ENCODE measurements at regions not wholly inside any gene's neighbourhood (a gene's known extent, or its start where the extent isn't known, plus 50 kb on each side); places are given as distances from the start of the nearest gene placed in this dataset.

DNA sequence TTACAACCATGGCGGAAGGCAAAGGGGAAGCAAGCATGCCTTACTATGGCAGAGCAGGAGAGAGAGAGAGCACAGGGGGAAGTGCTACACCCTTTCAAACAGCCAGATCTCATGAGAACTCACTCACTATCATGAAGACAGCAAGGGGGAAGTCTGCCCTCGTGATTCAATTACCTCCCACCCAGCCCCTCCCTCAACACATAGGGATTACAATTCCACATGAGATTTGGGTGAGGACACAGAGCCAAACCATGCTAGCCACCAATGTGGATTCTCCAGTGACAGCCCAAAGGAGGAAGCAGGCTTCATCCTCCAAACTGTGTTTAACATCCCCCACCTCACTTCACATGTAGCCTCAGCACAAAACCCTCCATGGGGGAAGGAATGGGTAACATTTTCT lies 563.7 kb downstream of the CDK5RAP2 start:
- DNase-seq (ENCODE audit: low read depth in 2 of 3, low spot score in 2 of 3), result no peak

DNA sequence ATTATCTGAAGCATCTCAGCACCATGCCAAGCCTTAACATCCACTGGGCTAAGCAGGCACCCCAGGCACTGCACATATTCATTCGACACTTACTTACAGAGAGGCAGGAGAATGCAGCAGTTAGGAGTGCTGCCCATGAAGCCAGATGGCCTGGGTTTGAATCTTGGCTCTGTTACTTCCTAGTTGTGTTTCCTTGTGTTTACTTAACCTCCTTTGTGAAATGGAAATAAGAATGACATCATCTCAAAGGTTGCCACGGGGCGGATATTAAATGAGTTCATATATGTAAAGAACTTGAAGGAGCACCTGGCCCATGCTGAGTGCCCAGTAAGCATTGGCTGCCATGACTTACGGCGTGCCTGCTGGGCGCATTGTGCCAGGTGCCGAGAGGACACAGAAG lies 565.2 kb downstream of the CDK5RAP2 start:
- DNase-seq (ENCODE audit: low read depth in 2 of 3, low spot score in 2 of 3), result no peak

DNA sequence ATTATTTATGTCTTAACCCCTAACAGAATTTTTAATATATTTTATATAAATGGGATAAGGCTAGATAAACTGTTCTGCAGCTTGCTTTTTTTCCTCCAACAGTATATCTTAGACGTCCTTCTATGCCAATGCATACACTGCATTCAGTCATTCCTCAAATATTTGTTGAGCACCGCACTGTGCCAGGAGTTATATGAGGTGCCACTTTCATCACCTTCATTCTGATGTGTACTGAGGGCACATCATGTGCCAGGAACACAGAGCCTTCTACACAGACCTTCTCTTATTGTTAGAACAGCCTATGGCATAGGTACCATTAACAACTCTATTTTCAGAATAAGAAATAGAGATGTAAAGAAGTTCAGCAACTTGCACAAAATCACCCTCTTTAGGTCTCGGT lies 570.1 kb downstream of the CDK5RAP2 start:
- no peak for DNase-seq (ENCODE audit: low read depth in 2 of 3, low spot score in 2 of 3)

DNA sequence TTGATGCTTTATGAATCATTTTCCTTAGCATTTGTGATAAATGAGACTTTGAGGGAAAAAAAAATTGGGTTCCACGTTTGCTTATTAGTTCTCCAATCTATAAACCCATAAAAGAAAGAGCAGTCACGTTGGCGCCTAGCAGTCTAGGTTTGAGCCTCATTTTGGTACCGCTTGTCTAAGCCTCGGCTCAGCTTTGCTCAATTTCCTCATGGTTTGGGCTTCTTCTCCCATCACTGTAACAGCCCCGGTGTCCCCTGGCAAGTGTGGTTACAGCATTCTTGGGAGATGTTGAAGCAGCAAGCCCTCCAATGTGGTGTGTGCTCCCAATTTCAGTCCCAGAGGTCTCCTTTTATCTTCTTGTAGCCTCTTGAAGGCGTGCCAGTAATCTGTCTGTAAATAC lies 578.4 kb downstream of the CDK5RAP2 start:
- no peak for DNase-seq (ENCODE audit: low read depth in 2 of 3, low spot score in 2 of 3)

DNA sequence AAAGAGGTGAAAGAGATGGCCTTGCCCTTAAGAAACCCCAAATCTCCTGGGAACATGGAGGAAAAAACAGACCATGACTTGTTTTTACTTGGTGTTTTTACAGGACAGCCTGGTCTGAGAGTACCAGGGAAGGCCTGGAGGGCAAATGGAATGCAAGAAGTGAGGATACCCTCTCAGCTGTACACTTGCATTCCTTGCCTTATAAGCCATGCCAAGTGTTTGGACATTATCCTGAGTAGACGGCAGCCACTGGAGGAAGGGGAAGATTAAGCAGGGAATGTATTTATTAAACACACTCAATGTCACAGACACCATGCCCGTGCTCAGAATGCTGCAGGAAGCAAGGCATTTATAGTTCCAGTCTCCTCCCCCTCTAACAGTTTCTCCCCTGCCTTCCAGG lies 581.4 kb downstream of the CDK5RAP2 start:
- no peak for DNase-seq (ENCODE audit: low read depth in 2 of 3, low spot score in 2 of 3)

DNA sequence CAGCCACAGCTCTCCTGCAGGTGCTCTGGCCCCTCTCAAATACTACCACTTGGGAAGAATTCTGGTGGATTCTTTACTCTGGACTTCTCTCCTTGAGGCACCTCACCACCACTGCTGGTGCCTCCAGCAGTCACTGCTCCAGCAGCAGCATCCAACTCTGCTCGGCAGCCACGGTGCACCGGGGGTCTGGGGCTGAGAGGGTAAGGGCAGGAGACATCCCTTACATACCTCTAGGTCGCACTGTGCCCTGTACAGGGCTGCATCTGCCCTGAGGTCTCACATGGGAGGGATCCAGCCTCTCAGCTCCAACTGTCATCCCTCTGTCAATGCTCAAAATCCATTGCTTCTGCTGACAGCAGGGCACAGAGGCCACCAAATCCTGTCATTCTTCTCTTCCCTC lies 588.2 kb downstream of the CDK5RAP2 start:
- no peak for DNase-seq (ENCODE audit: low read depth in 2 of 3, low spot score in 2 of 3)

DNA sequence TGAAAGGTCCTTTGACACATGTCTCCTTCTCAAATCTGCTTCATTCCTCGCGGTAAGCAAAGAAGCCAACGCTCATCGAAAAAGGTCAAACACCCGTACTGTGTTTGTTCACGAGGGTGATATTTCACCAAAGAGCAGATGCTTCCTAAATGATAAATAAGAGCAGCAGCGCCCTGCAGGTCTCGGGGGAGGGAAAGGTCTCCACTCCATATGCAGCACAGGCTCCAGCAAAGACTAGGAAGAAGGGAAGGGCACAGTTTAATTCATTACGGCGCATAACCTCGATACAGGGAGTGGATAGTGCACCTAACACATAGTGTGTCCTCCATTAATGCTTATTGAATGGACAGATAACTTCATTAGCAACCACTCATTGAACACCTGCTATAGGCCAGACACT lies 593.3 kb downstream of the CDK5RAP2 start:
- DNase-seq (ENCODE audit: low read depth in 2 of 3, low spot score in 2 of 3), result no peak

DNA sequence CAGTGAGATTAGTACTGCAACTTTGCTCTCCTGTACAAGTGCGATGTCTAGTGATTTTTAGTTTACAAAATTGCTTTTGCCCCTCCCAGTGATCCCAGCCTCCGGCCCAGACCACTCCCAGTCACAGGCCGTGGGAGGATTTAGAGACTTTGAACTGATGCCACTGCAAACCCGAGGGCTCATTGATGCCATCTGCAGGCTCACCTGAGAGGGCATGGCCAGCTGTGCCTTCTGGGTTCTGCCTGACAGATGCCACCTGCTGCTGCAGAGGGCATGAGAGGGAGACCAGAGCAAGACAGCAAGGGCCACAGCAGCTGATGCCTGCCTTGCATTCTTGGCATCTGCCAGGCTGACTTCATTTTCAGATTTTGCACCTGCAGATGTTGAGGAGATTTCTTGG lies 593.8 kb downstream of the CDK5RAP2 start:
- no peak for DNase-seq (ENCODE audit: low read depth in 2 of 3, low spot score in 2 of 3)

DNA sequence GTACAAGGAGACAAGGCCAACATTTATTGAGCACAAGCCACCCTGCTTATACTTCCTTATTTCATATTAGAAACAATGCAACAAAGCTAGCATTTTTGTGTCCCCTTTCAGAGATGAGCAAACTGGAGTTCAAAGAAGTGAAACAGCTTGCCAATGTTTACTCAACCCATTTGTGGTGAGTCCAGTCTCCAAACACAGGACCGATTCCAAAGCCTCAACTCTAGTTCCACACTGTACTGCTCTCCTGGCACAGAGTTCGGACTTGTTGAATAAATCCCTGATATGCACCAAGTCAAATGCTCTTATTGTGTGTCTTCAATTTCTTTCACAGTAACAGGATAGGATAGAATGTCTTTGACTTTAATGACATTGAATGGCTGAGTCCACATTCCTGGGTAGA lies 604.8 kb upstream of the BRINP1 start:
- DNase-seq (ENCODE audit: low read depth in 2 of 3, low spot score in 2 of 3), result no peak

DNA sequence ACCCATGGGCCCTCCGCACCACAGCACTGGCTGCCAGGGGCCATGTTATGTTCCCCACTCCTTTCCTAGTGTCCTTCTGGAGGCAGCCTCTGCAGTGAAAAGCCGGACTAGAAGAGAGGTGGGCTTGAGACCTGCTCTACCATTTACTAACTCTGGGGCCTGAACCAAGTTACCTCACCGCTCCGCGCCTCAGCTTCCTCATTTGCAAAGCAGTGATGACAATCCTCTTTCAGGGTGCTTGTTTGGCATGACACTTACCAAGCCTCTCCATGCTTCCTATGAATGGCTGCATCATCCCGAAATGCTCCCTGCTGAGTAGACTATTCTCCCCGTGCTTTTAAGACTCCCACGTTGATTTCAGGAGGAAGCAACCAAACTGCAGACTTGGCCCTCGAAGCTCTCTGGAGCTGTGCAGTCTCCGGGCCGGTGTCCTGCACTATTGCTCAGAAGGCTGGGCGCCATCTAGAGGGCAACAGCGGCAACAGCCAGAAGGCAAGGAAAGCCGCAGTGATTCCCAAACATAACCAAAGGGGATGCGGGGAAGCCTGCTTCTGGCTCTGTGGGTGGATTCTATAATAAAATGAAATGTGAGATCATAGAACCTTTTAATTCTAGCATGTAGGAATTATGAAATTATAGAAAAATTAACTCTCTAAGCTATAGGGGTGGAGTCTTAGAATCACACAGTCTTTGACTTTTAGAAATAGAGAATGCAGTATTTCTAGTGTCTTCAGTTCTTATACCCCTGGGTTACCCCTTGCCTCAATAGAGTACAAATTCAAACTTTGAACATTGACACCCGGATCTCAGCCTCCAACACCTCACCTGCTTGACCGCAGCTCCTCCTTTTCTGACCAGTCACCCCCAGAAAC lies 599.8 kb upstream of the BRINP1 start:
- peak; percentile 0 to 11 (median 8) for DNase-seq (ENCODE audit: low read depth in 2 of 3, low spot score in 2 of 3)

DNA sequence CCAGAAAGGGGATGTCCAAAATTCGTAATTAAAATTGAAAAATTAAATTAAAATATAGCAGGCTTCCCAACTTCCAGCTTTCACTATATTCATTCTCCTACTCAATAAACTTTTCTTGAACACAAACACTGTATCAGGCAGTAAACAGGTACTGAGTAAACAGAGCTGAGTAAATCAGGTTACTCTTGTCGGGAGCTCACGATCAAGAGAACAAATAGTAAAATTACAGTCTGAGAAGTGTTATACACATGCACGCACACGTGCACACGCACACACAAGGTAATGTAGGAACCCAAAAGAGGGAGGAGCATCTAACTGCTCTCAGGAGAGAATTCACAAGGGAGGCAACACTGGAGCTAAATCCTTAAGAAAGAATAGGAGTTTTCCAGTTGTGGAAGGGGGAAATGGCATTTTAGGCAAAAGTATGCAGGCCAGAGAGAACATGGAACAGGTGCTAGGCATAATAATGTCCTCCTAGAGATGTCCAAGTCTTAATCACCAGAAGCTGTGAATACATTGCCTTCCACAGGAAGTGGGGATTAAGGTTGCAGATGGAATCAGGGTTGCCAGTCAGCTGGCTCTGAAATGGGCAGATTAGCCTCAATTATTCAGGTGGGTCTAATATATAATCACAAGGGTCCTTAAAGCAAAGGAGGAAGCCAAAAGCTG lies 598.8 kb upstream of the BRINP1 start:
- DNase-seq (ENCODE audit: low read depth in 2 of 3, low spot score in 2 of 3), result no peak

DNA sequence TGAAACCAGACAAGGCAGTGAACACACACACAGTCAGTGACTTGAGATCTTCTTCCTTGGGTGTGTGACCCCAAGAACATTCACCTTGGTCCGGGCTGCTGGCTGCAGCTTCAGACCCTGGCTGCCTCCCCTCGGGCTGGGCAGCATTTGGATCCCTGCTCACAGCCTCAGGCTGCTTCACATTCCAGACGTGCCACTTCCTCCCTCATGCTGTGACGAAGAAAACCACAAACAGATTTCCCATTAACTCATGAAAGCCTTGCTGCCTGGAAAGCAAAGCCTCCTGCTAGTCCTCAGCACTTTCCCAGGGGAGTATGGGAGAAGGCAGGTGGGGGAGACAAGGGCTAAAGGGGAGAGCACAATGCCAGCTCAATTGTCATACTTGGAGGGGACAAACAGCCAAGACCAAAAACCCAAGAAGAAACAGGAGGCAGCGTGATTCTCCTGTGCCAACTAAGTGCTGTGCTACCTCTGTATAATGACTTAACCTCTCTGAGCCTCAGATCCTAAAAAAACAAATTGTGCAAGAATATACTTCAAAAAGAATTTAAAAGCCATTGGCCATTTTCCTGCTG lies 594.6 kb upstream of the BRINP1 start:
- no peak for DNase-seq (ENCODE audit: low read depth in 2 of 3, low spot score in 2 of 3)

DNA sequence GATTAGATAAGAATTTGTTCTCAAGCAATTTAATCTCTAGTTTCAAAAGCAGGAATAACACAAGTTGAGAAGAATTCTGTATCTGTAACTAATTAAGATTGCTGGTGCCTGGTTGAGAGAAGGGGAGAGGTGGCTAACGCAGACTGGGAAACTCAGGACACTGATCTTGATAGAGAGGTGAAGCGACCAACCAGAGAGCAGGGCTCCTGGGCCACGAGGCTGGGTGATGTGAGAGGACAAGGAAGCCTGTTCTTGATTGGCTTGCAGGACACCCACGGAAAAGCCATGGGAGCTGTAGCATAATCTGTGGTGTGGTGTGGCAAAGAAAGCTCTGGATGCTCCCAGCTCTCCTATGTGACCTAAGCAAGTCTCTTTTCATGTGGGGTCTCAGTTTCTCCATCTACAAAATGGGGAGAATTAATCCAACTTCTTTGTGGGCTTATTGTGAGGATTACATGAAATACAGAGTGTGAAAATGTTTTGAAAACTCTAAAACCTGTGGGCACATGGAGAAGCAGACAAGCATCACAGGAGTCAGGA lies 594.1 kb upstream of the BRINP1 start:
- DNase-seq (ENCODE audit: low read depth in 2 of 3, low spot score in 2 of 3), result no peak

DNA sequence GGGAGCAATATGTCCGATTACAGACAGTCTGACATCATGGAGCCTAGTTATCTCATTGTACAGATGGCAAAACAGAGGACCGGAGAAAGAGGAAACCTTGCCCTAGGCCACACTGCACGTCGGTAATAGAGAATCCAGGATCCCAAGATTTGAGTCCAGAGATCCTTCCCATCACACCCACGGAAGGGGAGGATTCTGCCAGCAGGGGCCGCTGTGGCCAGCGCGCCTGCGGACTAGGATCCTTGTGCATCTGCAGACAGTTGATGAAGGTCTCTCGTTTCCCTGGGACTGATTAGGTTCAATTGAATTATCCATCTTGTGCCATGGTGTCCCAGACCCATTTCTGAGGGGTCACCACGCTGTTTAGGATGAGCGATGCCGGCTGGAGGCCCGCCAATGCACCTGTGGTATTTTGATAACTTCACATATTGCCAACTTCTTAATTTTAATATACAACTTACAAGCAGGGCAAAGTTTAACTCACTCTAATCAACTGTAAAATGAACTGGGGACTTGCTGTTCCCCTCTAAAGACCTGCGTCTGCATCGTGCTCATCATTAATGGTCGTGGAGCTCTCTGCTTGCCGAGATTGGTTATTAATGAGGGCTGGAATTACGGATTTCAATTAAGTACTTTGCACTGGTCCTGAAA lies 592.7 kb upstream of the BRINP1 start:
- DNase-seq (ENCODE audit: low read depth in 2 of 3, low spot score in 2 of 3), result no peak

DNA sequence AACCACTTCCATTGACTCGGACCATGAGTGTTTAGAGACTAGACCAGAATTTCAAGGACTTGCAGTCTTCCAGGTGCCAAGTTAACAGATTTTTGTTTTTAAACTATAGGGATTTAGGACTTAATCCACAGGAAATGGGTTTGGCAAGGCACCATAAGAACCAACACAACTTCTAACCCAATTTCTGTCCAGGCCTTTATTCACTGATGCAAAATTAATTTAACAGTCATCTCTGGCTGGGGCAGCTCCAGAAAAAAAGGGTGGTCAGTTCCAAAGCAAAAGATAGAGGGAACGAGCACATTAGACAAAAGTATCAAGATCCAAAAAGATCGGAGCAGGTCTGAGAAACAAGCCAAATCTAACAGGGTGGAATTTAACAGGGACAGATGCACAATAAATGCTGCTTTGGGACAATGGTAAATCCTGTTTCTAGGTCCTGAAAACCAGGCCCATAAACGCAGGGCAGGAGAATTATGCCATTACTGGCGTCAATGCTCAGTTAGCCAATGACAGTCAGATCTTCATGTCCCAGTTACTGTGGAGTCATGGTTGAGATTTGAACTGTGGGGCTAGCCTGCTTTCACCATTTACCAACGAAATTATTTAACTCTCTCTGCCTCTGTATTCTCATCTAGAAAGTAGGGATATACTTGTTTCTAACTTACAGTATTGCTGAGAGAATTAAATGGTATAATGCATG lies 590.8 kb upstream of the BRINP1 start:
- no peak for DNase-seq (ENCODE audit: low read depth in 2 of 3, low spot score in 2 of 3)

DNA sequence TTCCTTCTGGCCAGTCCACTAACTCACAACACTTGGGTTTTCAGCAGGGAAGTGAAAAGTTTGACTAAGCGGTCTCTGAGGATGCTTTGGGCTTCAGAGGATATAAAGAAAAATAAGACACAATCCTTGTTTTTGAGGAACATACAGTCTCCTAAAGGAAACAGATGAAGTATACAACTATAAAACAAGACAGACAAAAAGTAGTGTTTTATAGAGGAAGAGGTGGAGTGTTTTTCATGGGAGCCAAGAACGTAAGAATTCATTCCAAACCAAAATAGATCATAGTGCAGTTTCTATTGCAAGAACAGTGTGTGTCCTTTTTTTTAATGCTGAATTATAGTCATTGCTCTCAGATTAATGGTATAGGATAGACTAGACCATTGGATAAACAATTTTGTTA lies 586.9 kb upstream of the BRINP1 start:
- no peak for DNase-seq (ENCODE audit: low read depth in 2 of 3, low spot score in 2 of 3)

DNA sequence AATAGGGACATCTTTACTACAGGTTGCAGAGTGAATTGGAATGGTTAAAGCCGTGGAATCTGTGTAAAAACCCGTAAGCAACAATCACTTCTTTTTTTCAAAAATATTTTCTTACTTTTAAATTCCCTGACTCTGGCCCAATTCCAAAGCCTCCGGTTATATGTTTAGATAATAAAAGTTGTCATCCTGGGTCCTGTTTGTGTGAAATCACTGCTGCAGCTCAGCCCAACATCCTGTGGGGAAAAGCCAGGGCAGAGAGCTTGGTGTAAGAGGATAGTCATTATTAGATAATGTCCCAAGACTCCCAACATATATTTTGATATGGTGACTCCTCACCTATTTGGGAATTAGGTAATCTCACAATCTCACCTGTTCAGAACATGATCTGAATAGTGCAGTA lies 586.0 kb upstream of the BRINP1 start:
- no peak for DNase-seq (ENCODE audit: low read depth in 2 of 3, low spot score in 2 of 3)

DNA sequence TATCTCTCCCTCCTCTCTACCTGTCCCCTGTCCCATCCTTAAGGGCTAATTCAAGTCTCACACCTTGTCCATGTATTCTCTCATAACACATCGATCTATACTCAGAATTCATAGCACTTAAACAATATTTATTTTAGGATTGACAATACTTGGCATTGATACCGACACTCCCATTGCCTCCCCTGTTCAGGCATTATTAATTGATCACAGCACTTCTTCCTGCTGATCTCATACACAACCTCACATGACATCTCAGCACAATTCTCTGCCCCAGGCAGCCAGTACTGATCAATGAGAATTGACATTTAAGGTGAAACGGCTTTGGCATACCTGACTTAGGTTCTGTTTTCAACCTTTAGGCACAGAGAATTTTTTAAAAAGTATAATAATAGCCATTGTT lies 582.4 kb upstream of the BRINP1 start:
- DNase-seq (ENCODE audit: low read depth in 2 of 3, low spot score in 2 of 3), result no peak

DNA sequence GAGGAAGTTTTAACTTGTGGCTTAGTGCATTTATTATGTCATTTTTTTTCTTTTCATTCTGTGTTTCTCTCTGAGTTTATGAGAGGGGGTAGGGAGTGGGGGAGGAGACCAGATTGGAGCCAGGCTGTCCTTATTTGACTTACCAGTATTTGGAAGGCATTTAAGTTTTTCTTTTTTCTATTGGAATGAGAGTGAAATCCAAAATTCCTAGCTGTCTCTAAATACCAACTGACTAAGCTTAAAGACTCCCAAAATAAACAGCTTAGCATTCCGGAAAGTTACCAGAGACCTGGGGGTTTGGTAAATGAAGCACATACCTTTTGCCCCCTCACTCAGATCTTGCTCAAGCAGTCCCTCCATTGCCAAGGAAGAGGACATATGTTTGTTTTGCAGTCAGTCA lies 581.9 kb upstream of the BRINP1 start:
- no peak for DNase-seq (ENCODE audit: low read depth in 2 of 3, low spot score in 2 of 3)

DNA sequence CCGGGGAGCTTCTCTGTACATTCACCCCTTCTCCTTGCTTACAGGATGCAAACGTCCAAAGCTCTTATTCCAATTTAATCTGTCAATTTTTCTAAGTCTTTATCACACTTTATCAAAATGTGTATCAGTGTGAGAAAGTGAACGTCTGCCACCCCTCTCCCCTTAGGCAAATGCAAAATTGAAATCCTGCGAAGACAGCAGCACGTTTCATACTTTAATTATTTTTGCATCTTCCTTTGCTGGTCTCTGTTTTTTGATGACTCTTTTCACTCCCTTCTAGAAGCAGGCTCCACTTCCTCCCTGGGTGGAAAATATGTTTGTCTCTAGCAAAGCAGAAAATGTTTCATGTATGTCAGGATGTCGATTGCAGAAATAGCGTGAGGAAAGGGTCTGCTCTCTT lies 576.5 kb upstream of the BRINP1 start:
- DNase-seq (ENCODE audit: low read depth in 2 of 3, low spot score in 2 of 3), result no peak

DNA sequence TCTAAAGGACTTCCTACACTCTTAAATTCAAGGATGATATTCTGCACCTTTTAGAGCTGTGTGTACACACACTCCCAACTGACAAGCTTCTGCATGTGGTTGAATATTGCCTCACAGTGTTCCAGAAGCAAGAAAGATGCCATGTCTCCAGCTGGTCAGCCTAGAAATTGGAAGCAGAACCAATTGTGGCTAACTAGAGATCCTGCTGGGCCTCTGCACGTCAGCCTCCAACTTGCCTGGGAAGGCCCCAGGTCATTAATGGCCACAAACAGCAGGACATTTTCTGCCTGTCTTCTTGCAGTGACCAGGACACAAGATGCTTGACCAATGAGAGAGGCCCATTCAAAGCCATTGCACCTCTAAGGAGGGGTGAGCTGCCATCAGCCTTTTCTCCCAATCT lies 571.9 kb upstream of the BRINP1 start:
- no peak for DNase-seq (ENCODE audit: low read depth in 2 of 3, low spot score in 2 of 3)

All from activated CD8-positive, alpha-beta memory T cell treated with anti-CD3 and anti-CD28 coated beads for 48 hours (primary cell).